ENCODE measurements at regions not wholly inside any gene's neighbourhood (a gene's known extent, or its start where the extent isn't known, plus 50 kb on each side); places are given as distances from the start of the nearest gene placed in this dataset.

GRCh38 chr4:35541146-35541887 lies 703.0 kb downstream of the ARAP2 start:
- Histone ChIP-seq H3K9me3 (no peaks in the 10 kb centered on the region), H3K4me3 (ENCODE audit: low read depth, low read length) (no peak overlapping the region), H3K4me1 (no peaks in the 10 kb centered on the region), H3K36me3 (no peaks in the 10 kb centered on the region), H3K27me3 (no peaks in the 10 kb centered on the region)
- DNase-seq = no peak
- TF ChIP-seq CTCF (IDR thresholded peaks at IDR 0.05; ENCODE audit: low read depth, low read length) = no peak

GRCh38 chr4:35541888-35542213 lies 702.5 kb downstream of the ARAP2 start:
- H3K27me3 ChIP-seq = no peaks in the 10 kb centered on the region
- TF ChIP-seq CTCF (IDR thresholded peaks at IDR 0.05; ENCODE audit: low read depth, low read length) = no peak
- H3K36me3 ChIP-seq = no peaks in the 10 kb centered on the region
- no peaks in the 10 kb centered on the region for H3K4me1 ChIP-seq
- H3K4me3 ChIP-seq (ENCODE audit: low read depth, low read length) = no peak overlapping the region
- DNase-seq = no peak
- H3K9me3 ChIP-seq = no peaks in the 10 kb centered on the region

- no peaks in the 10 kb centered on the region; the same call in 1 of the 2 replicates for H3K4me1 ChIP-seq
Observed at GRCh38 chr4:35548921-35549320, 695.4 kb downstream of the ARAP2 start.

GRCh38 chr4:35556387-35556786 lies 687.9 kb downstream of the ARAP2 start:
- TF ChIP-seq CTCF (IDR thresholded peaks at IDR 0.05; ENCODE audit: low read depth, low read length) = no peak
- no peaks in the 10 kb centered on the region for H3K27me3 ChIP-seq
- H3K9me3 ChIP-seq = no peaks in the 10 kb centered on the region
- H3K36me3 ChIP-seq = no peaks in the 10 kb centered on the region
- no peaks in the 10 kb centered on the region; the same call in 1 of the 2 replicates for H3K4me1 ChIP-seq
- DNase-seq = no peak
- H3K4me3 ChIP-seq (ENCODE audit: low read depth, low read length) = no peak overlapping the region

More at GRCh38 chr4:35548921-35549320, 695.4 kb downstream of the ARAP2 start:
- Histone ChIP-seq H3K9me3 (no peaks in the 10 kb centered on the region), H3K4me3 (ENCODE audit: low read depth, low read length) (no peak overlapping the region), H3K36me3 (no peaks in the 10 kb centered on the region), H3K27me3 (no peaks in the 10 kb centered on the region)
- DNase-seq = no peak
- TF ChIP-seq CTCF (IDR thresholded peaks at IDR 0.05; ENCODE audit: low read depth, low read length) = no peak

GRCh38 chr4:35559559-35560365 lies 684.6 kb downstream of the ARAP2 start:
- Histone ChIP-seq H3K4me3 (ENCODE audit: low read depth, low read length) (no peak overlapping the region), H3K27me3 (no peaks in the 10 kb centered on the region), H3K4me1 (no peaks in the 10 kb centered on the region), H3K9me3 (no peaks in the 10 kb centered on the region), H3K36me3 (no peaks in the 10 kb centered on the region)
- no peak for TF ChIP-seq CTCF (IDR thresholded peaks at IDR 0.05; ENCODE audit: low read depth, low read length)
- DNase-seq = no peak

- Histone ChIP-seq H3K4me1 (no peaks in the 10 kb centered on the region), H3K27me3 (no peaks in the 10 kb centered on the region), H3K36me3 (no peaks in the 10 kb centered on the region), H3K4me3 (ENCODE audit: low read depth, low read length) (no peak overlapping the region), H3K9me3 (no peaks in the 10 kb centered on the region)
- no peak for DNase-seq
- TF ChIP-seq CTCF (IDR thresholded peaks at IDR 0.05; ENCODE audit: low read depth, low read length) = no peak
Observed at GRCh38 chr4:35562861-35563260, 681.5 kb downstream of the ARAP2 start.

Measured in BE2C (cell line).